GM12872 (cell line): ENCODE measurements at regions not wholly inside any gene's neighbourhood (a gene's known extent, or its start where the extent isn't known, plus 50 kb on each side); places are given as distances from the start of the nearest gene placed in this dataset.

ENCODE experiments used
- CTCF ChIP-seq: IDR thresholded peaks from 3 replicates; pipeline ENCODE4 v1.5.1; 2011; ENCODE audit warnings: low read depth, mild to moderate bottlenecking, low read length, moderate library complexity; ENCODE audit not compliant: insufficient read depth

- no peak for TF ChIP-seq CTCF
Measured at GRCh38 chr10:78769526-78769925, 299.2 kb upstream of the ZMIZ1 start.

GRCh38 chr10:78770167-78771090 lies 298.3 kb upstream of the ZMIZ1 start:
- TF ChIP-seq CTCF: no peak

GRCh38 chr10:78771260-78771659 lies 297.5 kb upstream of the ZMIZ1 start:
- TF ChIP-seq CTCF: no peak

- no peak for TF ChIP-seq CTCF
Measured at GRCh38 chr10:78771808-78772455, 296.8 kb upstream of the ZMIZ1 start.

- no peak for TF ChIP-seq CTCF
Measured at GRCh38 chr10:78772486-78772885, 296.3 kb upstream of the ZMIZ1 start.

- TF ChIP-seq CTCF: no peak
Measured at GRCh38 chr10:78772986-78773530, 295.7 kb upstream of the ZMIZ1 start.

- no peak for TF ChIP-seq CTCF
Measured at GRCh38 chr10:78774614-78774998, 294.2 kb upstream of the ZMIZ1 start.
